Stomach (tissue), 4 donors: ENCODE measurements at regions not wholly inside any gene's neighbourhood (a gene's known extent, or its start where the extent isn't known, plus 50 kb on each side); places are given as distances from the start of the nearest gene placed in this dataset.

Experiments
- CTCF ChIP-seq, 7 experiments: fragments of 450-650 bp in 4 of 7; fragments of 200-600 bp in 3 of 7; sonication (generic) in 3 of 7; IDR thresholded peaks; one replicate each; pipeline ENCODE4 v1.5.1; 2016 to 2019; ENCODE audit warnings: antibody characterized with exemption in 7 of 7, control low read depth in 2 of 7, mild to moderate bottlenecking in 1 of 7
- POLR2AphosphoS5 ChIP-seq, 3 donors: sonication (generic); formaldehyde crosslinking; IDR thresholded peaks; one replicate each; pipeline ENCODE4 v1.6.1; 2016; ENCODE audit warnings: antibody characterized with exemption in 3 of 3

- TF ChIP-seq CTCF (IDR thresholded peaks at IDR 0.05) (no peak), POLR2AphosphoS5 (IDR thresholded peaks at IDR 0.05) (no peak)
Observed at GRCh38 chr1:209106237-209106741, 477.2 kb upstream of the CAMK1G start.
